ENCODE measurements at regions not wholly inside any gene's neighbourhood (a gene's known extent, or its start where the extent isn't known, plus 50 kb on each side); places are given as distances from the start of the nearest gene placed in this dataset.
A peak's percentile ranks its signal among the peaks of the same experiment; 100 is the strongest.

DNA sequence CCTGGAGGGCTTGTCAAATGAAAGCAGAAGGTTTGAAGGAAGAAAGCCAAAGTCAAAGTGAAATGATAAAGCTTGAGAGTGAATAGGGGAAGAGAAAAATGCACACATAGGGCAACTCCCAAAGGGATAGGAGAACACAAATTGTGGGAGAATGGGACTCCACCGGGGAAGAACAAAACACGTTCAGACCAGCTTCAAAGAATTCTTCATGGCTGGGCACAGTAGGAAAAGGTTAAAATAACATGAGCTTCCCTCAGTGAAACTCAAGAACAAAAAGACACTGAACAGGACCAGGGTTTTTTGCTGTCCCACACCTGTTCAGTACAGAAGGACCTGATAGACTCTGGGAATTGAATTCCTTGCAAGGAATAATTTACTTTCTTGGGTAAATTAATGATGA, 123.1 kb upstream of the NCKAP5 start:
- no CpG with 5 or more reads among the region's 2 CpGs for WGBS (ENCODE audit: extremely low coverage, insufficient read length, low lambda C conversion rate)
- Histone ChIP-seq H3K9me3 (ENCODE audit: control insufficient read depth, low read depth, low read length) (no peaks in the 10 kb centered on the region), H3K79me2 (ENCODE audit: insufficient read depth, low read length) (no peaks in the 10 kb centered on the region)

More for the DNA sequence above, 123.1 kb upstream of the NCKAP5 start:
- Histone ChIP-seq H3K56ac (ENCODE audit: insufficient read length, low read depth, low read length) (no peak overlapping the region), H2AK5ac (ENCODE audit: insufficient read length, low read length) (no peak overlapping the region), H3K9ac (ENCODE audit: extremely low read depth, insufficient read length, low read length) (no peak overlapping the region), H3K4me2 (ENCODE audit: insufficient read depth, insufficient read length, low read length) (no peak overlapping the region), H3K79me1 (ENCODE audit: insufficient read depth, low read depth, low read length, poor library complexity, severe bottlenecking) (no peaks in the 10 kb centered on the region), H2BK5ac (ENCODE audit: insufficient read length, low read length) (no peak overlapping the region), H4K20me1 (ENCODE audit: control insufficient read depth, insufficient read depth, insufficient read length) (no peaks in the 10 kb centered on the region), H3K14ac (ENCODE audit: insufficient read depth, low read length) (no peak overlapping the region), H3T11ph (ENCODE audit: low read length) (no peak overlapping the region), H3K4me1 (ENCODE audit: insufficient read depth, low read length) (no peaks in the 10 kb centered on the region), H3K18ac (ENCODE audit: insufficient read length, low read depth, low read length) (no peak overlapping the region), H2BK20ac (ENCODE audit: low read depth, low read length, poor library complexity, severe bottlenecking) (no peak overlapping the region), H2BK120ac (ENCODE audit: low read depth, low read length, poor library complexity, severe bottlenecking) (no peak overlapping the region), H4K8ac (replicated peaks; ENCODE audit: insufficient read length, low read depth, low read length) (no peak overlapping the region), H3K4ac (ENCODE audit: low read depth, low read length) (no peak overlapping the region), H4K5ac (ENCODE audit: insufficient read length, low read depth, low read length) (no peak overlapping the region), H2AFZ (ENCODE audit: low read length) (no peak overlapping the region), H2BK12ac (ENCODE audit: insufficient read length, low read depth, low read length) (no peak overlapping the region), H3K27me3 (ENCODE audit: insufficient read depth, low read length) (no peaks in the 10 kb centered on the region), H3K23me2 (ENCODE audit: insufficient read length, low read depth, low read length, poor library complexity, severe bottlenecking) (no peaks in the 10 kb centered on the region), H3K27ac (ENCODE audit: insufficient read length, low read depth, low read length) (no peak overlapping the region), H3K23ac (ENCODE audit: insufficient read length, low read depth, low read length) (no peak overlapping the region), H4K91ac (ENCODE audit: insufficient read length, low read depth, low read length) (no peak overlapping the region), H2BK15ac (ENCODE audit: low read depth, low read length) (no peak overlapping the region)
- DNase-seq, result no peak
- Mint-ChIP-seq H3K9me3 (peaks cover 7 to 14% of the 10 kb centered on the region in 2 experiments), H3K4me1 (peaks cover 0 to 9% of the 10 kb centered on the region in 2 experiments; a peak in 3 of 4 replicates), H3K4me3 (no peak overlapping the region), H3K27me3 (ENCODE audit: low read depth) (no peaks in the 10 kb centered on the region; the same call in 1 of the 2 replicates), H3K36me3 (ENCODE audit: insufficient read depth in 1 of 3, low read depth in 3 of 3) (peaks cover 0 to 11% (median 6%) of the 10 kb centered on the region in 3 experiments; a peak in 4 of 7 replicates), H3K27ac (peak overlapping the region in 1 of 3 experiments; percentile 1; a peak in 1 of 7 replicates)
- TF ChIP-seq, protein P1, sequence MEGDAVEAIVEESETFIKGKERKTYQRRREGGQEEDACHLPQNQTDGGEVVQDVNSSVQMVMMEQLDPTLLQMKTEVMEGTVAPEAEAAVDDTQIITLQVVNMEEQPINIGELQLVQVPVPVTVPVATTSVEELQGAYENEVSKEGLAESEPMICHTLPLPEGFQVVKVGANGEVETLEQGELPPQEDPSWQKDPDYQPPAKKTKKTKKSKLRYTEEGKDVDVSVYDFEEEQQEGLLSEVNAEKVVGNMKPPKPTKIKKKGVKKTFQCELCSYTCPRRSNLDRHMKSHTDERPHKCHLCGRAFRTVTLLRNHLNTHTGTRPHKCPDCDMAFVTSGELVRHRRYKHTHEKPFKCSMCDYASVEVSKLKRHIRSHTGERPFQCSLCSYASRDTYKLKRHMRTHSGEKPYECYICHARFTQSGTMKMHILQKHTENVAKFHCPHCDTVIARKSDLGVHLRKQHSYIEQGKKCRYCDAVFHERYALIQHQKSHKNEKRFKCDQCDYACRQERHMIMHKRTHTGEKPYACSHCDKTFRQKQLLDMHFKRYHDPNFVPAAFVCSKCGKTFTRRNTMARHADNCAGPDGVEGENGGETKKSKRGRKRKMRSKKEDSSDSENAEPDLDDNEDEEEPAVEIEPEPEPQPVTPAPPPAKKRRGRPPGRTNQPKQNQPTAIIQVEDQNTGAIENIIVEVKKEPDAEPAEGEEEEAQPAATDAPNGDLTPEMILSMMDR (conservative IDR thresholded peaks at IDR 0.05), result no peak
